SK-N-SH (cell line): ENCODE measurements at regions not wholly inside any gene's neighbourhood (a gene's known extent, or its start where the extent isn't known, plus 50 kb on each side); places are given as distances from the start of the nearest gene placed in this dataset.

Experiments used
- CTCF ChIA-PET: fragments of 300-600, 350-600 bp; formaldehyde crosslinking; extraction: SDS; loops from one replicate; lab custom pipeline; 2021; lab: Yijun Ruan, JAX
- POLR2A ChIA-PET: fragments of 350-600 bp; sonication (Branson Sonifier 250); formaldehyde crosslinking; extraction: SDS; loops from one replicate; lab custom pipeline; 2020; ENCODE audit warnings: antibody characterized with exemption, inconsistent platforms; lab: Yijun Ruan, JAX
- DNase-seq: peaks from one replicate; pipeline ENCODE4 v3.0.0; 2012
- H2AFZ ChIP-seq: fragments of 200-600 bp; sonication (generic); 2 replicates; pipeline ENCODE4 v1.8.1; 2016; ENCODE audit warnings: antibody characterized with exemption, mild to moderate bottlenecking, low read depth
- H3F3A ChIP-seq: fragments of 200-600 bp; sonication (generic); replicated peaks from 2 replicates; pipeline ENCODE3; 2016; ENCODE audit warnings: antibody characterized with exemption, mild to moderate bottlenecking; ENCODE audit not compliant: insufficient read depth
- H3K27ac ChIP-seq, 2 experiments: fragments of 200-500 bp in 1 of 2; fragments of 200-600 bp in 1 of 2; sonication (Bioruptor generic) in 1 of 2; sonication (generic), shearing (Covaris generic) in 1 of 2; 2 replicates each; pipeline versions ENCODE4 v1.5.1 to v1.6.1; 2014 to 2016; ENCODE audit warnings: low read depth in 2 of 2, inconsistent platforms in 1 of 2, low read length in 1 of 2, mild to moderate bottlenecking in 1 of 2, mixed read lengths in 1 of 2
- H3K27me3 ChIP-seq: fragments of 200-600 bp; sonication (generic), shearing (Covaris generic); 2 replicates; pipeline ENCODE4 v1.6.1; 2016; ENCODE audit warnings: mixed run types; ENCODE audit not compliant: insufficient read depth
- H3K36me3 ChIP-seq, 2 experiments: fragments of 200-500 bp in 1 of 2; fragments of 200-600 bp in 1 of 2; sonication (Bioruptor generic) in 1 of 2; sonication (generic) in 1 of 2; replicated peaks in 1 of 2; 2 replicates each; pipeline versions ENCODE3 to v1.5.1; 2014 to 2016; ENCODE audit warnings: low read length in 1 of 2, mild to moderate bottlenecking in 1 of 2; ENCODE audit not compliant: insufficient read depth in 2 of 2, control insufficient read depth in 1 of 2
- H3K4me1 ChIP-seq, 2 experiments: fragments of 200-500 bp in 1 of 2; fragments of 200-600 bp in 1 of 2; sonication (Bioruptor generic) in 1 of 2; sonication (generic), shearing (Covaris generic) in 1 of 2; 2 replicates each; pipeline versions ENCODE4 v1.5.1 to v1.6.1; 2014 to 2016; ENCODE audit warnings: low read depth in 1 of 2, low read length in 1 of 2, mixed run types in 1 of 2; ENCODE audit not compliant: insufficient read depth in 2 of 2, control insufficient read depth in 1 of 2
- H3K4me2 ChIP-seq: fragments of 200-600 bp; sonication (generic), shearing (Covaris generic); 2 replicates; pipeline ENCODE4 v1.6.1; 2017; ENCODE audit warnings: mixed run types
- H3K4me3 ChIP-seq, 2 experiments: fragments of 200-500 bp in 1 of 2; fragments of 200-600 bp in 1 of 2; sonication (Bioruptor generic) in 1 of 2; sonication (generic), shearing (Covaris generic) in 1 of 2; 2 replicates each; pipeline versions ENCODE4 v1.5.1 to v1.8.1; 2014 to 2016; ENCODE audit warnings: low read depth in 2 of 2, inconsistent platforms in 1 of 2, low read length in 1 of 2, mild to moderate bottlenecking in 1 of 2, mixed read lengths in 1 of 2, moderate library complexity in 1 of 2
- H3K79me2 ChIP-seq: fragments of 200-600 bp; sonication (generic); 2 replicates; pipeline ENCODE4 v1.8.1; 2017; ENCODE audit warnings: mild to moderate bottlenecking; ENCODE audit not compliant: insufficient read depth
- H3K9ac ChIP-seq: fragments of 200-600 bp; sonication (generic); 2 replicates; pipeline ENCODE4 v1.6.1; 2017; ENCODE audit warnings: mixed run types
- H3K9me2 ChIP-seq: fragments of 200-600 bp; sonication (generic); 2 replicates; pipeline ENCODE4 v1.6.1; 2017; ENCODE audit warnings: mixed run types
- H3K9me3 ChIP-seq: fragments of 200-600 bp; sonication (generic); 2 replicates; pipeline ENCODE4 v1.6.1; 2017; ENCODE audit warnings: mixed run types, mild to moderate bottlenecking, moderate library complexity
- H4K20me1 ChIP-seq: fragments of 200-600 bp; sonication (generic); 2 replicates; pipeline ENCODE4 v1.6.1; 2017; ENCODE audit warnings: mild to moderate bottlenecking, mixed run types; ENCODE audit not compliant: insufficient read depth
- CHD2 ChIP-seq: fragments of 150-350 bp; IDR thresholded peaks from 2 replicates; pipeline ENCODE4 v1.6.1; 2018; ENCODE audit warnings: low read length; ENCODE audit not compliant: partially characterized antibody
- ELF1 ChIP-seq: IDR thresholded peaks from 2 replicates; pipeline ENCODE4 v1.4.0; 2012
- EZH2phosphoT487 ChIP-seq: fragments of 200-600 bp; sonication (generic); IDR thresholded peaks from 2 replicates; pipeline ENCODE4 v1.6.1; 2017; ENCODE audit warnings: low read depth, mixed run types, mild to moderate bottlenecking, antibody characterized with exemption, moderate library complexity, borderline replicate concordance
- FOXJ3 ChIP-seq: sonication (generic); formaldehyde crosslinking; IDR thresholded peaks from 2 replicates; pipeline ENCODE4 v1.5.1; 2020; ENCODE audit warnings: mild to moderate bottlenecking, missing genetic modification reagents
- GABPA ChIP-seq: IDR thresholded peaks from 2 replicates; pipeline ENCODE4 v1.4.0; 2012; ENCODE audit warnings: low read depth, mild to moderate bottlenecking
- MAX ChIP-seq: IDR thresholded peaks from 2 replicates; pipeline ENCODE4 v1.4.0; 2012; ENCODE audit warnings: low read depth
- MEF2A ChIP-seq: IDR thresholded peaks from 2 replicates; pipeline ENCODE4 v1.4.0; 2012; ENCODE audit warnings: low read depth, borderline replicate concordance
- NRF1 ChIP-seq: IDR thresholded peaks from 2 replicates; pipeline ENCODE4 v1.6.1; 2012; ENCODE audit warnings: low read depth, mild to moderate bottlenecking, low read length
- RAD21 ChIP-seq: IDR thresholded peaks from 2 replicates; pipeline ENCODE4 v1.6.1; 2012; ENCODE audit warnings: mild to moderate bottlenecking, low read length
- REST ChIP-seq: IDR thresholded peaks from 2 replicates; pipeline ENCODE4 v1.6.1; 2012; ENCODE audit warnings: mild to moderate bottlenecking, low read depth, low read length, moderate library complexity
- SMC3 ChIP-seq: IDR thresholded peaks from 2 replicates; pipeline ENCODE4 v1.6.1; 2012; ENCODE audit warnings: low read depth, low read length, improper control_type of control experiment
- TAF1 ChIP-seq: IDR thresholded peaks from 2 replicates; pipeline ENCODE4 v1.6.1; 2012; ENCODE audit warnings: low read depth, mild to moderate bottlenecking, low read length, moderate library complexity, borderline replicate concordance
- TEAD4 ChIP-seq: IDR thresholded peaks from 2 replicates; pipeline ENCODE4 v1.4.0; 2012; ENCODE audit warnings: mild to moderate bottlenecking, borderline replicate concordance; ENCODE audit not compliant: insufficient read depth
- YY1 ChIP-seq: IDR thresholded peaks from 2 replicates; pipeline ENCODE4 v1.4.0; 2012; ENCODE audit warnings: low read depth, mild to moderate bottlenecking
- WGBS: methylation state at CpG from one replicate; pipeline ENCODE4 v1.1.6; 2017; ENCODE audit warnings: low lambda C conversion rate; 5-methylcytosine and 5-hydroxymethylcytosine counted together
- TF ChIP-seq, protein P1 (sequence below): fragments of 150-350 bp; IDR thresholded peaks from 2 replicates; pipeline ENCODE4 v1.6.1; 2016; ENCODE audit warnings: mild to moderate bottlenecking, low read depth, low read length
- TF ChIP-seq, protein P2 (sequence below): IDR thresholded peaks from 2 replicates; pipeline ENCODE4 v1.4.0; 2012; ENCODE audit warnings: low read depth, borderline replicate concordance
- TF ChIP-seq, protein P3 (sequence below): fragments of 150-350 bp; IDR thresholded peaks from 2 replicates; pipeline ENCODE4 v1.6.1; 2017; ENCODE audit warnings: antibody characterized with exemption, low read length, low read depth, borderline replicate concordance
- TF ChIP-seq, protein P4 (sequence below): IDR thresholded peaks from 2 replicates; pipeline ENCODE4 v1.4.0; 2012; ENCODE audit warnings: low read depth, borderline replicate concordance

DNA sequence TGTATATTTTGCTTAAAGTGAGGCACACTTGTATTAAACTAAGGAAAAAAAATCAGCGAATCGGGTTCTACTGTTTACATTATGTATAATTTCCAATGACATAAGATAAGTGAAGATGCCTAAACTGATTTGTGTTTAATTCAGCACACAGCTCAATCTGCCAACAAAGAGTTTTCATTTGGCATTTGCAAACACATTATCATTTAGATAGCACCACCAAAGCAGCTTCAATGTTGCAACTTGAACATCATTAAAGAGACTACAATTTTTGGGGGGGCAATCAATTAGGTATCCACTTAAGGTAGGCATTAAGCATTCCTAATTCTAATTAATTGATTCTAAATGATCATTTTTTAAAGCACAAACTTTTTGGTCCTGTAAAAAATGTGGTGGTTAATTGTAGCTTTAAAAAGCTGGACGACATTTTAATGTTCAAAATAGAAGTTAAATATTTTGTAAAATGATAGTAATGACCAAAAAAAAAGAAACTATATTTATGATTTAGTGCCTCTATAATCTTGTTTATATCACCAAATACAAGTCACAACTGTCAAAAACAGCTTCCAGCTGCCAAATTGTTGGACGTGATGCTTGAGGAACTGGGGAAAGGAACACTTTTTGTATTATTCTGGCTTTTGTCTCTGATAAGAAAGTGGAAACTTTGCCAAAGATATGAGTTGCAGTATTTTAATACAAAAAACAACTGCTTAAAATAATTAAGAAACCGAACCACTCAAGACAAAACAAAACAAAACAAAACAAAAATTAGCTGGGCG is 57.1 kb downstream of the CYCS start:
- TF ChIP-seq, protein P1, sequence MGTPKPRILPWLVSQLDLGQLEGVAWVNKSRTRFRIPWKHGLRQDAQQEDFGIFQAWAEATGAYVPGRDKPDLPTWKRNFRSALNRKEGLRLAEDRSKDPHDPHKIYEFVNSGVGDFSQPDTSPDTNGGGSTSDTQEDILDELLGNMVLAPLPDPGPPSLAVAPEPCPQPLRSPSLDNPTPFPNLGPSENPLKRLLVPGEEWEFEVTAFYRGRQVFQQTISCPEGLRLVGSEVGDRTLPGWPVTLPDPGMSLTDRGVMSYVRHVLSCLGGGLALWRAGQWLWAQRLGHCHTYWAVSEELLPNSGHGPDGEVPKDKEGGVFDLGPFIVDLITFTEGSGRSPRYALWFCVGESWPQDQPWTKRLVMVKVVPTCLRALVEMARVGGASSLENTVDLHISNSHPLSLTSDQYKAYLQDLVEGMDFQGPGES: no peak
- TF ChIP-seq RAD21: no peak
- no peak for TF ChIP-seq GABPA
- no peak for TF ChIP-seq NRF1
- no peak for TF ChIP-seq CHD2
- no peak for TF ChIP-seq SMC3
- TF ChIP-seq, protein P2, sequence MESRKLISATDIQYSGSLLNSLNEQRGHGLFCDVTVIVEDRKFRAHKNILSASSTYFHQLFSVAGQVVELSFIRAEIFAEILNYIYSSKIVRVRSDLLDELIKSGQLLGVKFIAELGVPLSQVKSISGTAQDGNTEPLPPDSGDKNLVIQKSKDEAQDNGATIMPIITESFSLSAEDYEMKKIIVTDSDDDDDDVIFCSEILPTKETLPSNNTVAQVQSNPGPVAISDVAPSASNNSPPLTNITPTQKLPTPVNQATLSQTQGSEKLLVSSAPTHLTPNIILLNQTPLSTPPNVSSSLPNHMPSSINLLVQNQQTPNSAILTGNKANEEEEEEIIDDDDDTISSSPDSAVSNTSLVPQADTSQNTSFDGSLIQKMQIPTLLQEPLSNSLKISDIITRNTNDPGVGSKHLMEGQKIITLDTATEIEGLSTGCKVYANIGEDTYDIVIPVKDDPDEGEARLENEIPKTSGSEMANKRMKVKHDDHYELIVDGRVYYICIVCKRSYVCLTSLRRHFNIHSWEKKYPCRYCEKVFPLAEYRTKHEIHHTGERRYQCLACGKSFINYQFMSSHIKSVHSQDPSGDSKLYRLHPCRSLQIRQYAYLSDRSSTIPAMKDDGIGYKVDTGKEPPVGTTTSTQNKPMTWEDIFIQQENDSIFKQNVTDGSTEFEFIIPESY: no peak
- TF ChIP-seq, protein P3, sequence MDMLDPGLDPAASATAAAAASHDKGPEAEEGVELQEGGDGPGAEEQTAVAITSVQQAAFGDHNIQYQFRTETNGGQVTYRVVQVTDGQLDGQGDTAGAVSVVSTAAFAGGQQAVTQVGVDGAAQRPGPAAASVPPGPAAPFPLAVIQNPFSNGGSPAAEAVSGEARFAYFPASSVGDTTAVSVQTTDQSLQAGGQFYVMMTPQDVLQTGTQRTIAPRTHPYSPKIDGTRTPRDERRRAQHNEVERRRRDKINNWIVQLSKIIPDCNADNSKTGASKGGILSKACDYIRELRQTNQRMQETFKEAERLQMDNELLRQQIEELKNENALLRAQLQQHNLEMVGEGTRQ: no peak
- no peak for TF ChIP-seq MEF2A
- TF ChIP-seq EZH2phosphoT487: no peak
- TF ChIP-seq REST: no peak
- no peak for TF ChIP-seq ELF1
- no peak for TF ChIP-seq FOXJ3 (CRISPR knock-in tag)
- no peak for TF ChIP-seq TAF1
- TF ChIP-seq YY1: no peak
- no peak for TF ChIP-seq TEAD4
- TF ChIP-seq, protein P4, sequence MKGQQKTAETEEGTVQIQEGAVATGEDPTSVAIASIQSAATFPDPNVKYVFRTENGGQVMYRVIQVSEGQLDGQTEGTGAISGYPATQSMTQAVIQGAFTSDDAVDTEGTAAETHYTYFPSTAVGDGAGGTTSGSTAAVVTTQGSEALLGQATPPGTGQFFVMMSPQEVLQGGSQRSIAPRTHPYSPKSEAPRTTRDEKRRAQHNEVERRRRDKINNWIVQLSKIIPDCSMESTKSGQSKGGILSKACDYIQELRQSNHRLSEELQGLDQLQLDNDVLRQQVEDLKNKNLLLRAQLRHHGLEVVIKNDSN: no peak
- no peak for TF ChIP-seq MAX
- TF ChIP-seq, all 33 proteins: peak for 0
- Histone ChIP-seq H3F3A (peaks cover 5% of the 10 kb centered on the region), H3K9ac (no peak overlapping the region), H3K4me3 (no peak overlapping the region), H3K79me2 (no peaks in the 10 kb centered on the region), H3K27me3 (no peaks in the 10 kb centered on the region), H3K27ac (no peak overlapping the region), H3K4me2 (no peak overlapping the region), H2AFZ (no peak overlapping the region), H4K20me1 (no peaks in the 10 kb centered on the region), H3K4me1 (no peaks in the 10 kb centered on the region), H3K9me2 (no peaks in the 10 kb centered on the region), H3K9me3 (no peaks in the 10 kb centered on the region), H3K36me3 (no peaks in the 10 kb centered on the region)
- WGBS: 88% methylated on average over 6 of the region's 6 CpGs
- ChIA-PET POLR2A (no interaction called here), CTCF (interaction anchor here (0.6 to 7.0 kb wide), 13 partner anchors 25 to 1521 kb away, joined by 3 to 45 read pairs (median 4); no protein-coding TSS in a partner anchor)
- DNase-seq: no peak
